ENCODE measurements at regions not wholly inside any gene's neighbourhood (a gene's known extent, or its start where the extent isn't known, plus 50 kb on each side); places are given as distances from the start of the nearest gene placed in this dataset.
"Not testable (repeated sequence)": the region's sequence is repeated elsewhere in the genome, so short reads cannot be mapped to it uniquely, and the experiment has no call there.

DNA sequence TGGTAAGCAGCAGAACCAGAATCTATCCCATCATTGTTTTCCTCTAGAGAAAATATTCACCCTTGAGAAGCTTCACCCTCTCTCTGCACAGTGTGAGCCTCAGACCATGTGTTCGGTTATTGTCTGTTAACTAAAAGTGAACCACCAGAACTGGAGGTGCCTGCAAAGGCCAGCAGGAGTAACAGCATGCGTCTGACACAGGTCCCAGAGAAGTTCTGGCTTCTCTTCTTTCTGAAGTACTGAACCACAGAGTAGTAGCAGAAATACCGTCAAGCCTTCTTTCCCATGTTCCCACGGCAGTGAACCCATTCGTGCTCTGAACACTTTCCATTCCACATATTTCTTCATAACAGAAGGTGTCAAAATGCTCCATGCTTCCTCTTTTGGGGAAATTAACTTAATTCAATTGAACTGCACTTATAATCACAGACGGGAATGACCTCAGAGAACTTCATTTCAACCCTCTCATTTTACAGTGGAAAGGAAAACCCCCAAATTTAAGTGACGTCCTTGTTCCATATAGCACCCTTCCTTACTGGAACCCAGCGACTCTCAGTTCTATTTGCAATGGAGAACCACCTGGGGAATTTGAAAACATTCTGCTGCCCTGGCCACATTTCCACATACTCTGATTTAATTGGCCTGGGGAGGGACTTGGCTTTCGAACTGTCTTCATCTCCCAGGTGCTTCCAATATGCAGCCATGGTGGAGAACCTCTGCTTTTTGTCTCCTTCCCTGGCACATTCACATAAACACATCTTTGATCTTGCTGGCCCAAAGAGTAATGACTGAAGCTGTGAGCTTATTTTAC, 519.1 kb downstream of the RNF144A start:
- peak; percentile 3 for DNase-seq

DNA sequence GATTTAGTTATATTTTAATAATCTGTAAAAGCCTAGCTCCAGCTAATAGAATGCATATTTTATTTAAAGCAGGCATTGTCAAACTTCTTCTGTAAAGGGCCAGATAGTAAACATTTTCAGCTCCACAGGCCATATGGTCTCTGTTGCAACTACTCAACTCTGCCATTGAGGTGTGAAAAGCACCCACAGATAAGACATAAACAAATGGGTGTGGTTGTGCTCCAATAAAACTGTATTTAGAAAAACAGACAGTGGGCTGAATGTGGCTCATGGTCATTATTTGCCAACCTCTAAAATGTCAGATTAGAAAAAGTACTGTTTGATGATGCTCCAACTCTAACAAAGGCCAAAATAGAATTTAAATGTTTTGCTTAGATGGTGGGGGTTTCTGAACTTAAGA, 519.9 kb downstream of the RNF144A start:
- DNase-seq = peak; percentile 31

GRCh38 chr2:7437716-7438632, 520.8 kb downstream of the RNF144A start:
- no peak for DNase-seq

- DNase-seq = peak; percentile 27
Measured at GRCh38 chr2:7438855-7439254, 521.6 kb downstream of the RNF144A start.

- DNase-seq = peak; percentile 16
Measured at GRCh38 chr2:7440977-7441376, 523.8 kb downstream of the RNF144A start.

- not testable (repeated sequence) for DNase-seq
Measured at GRCh38 chr2:7441841-7442240, 524.6 kb downstream of the RNF144A start.

DNA sequence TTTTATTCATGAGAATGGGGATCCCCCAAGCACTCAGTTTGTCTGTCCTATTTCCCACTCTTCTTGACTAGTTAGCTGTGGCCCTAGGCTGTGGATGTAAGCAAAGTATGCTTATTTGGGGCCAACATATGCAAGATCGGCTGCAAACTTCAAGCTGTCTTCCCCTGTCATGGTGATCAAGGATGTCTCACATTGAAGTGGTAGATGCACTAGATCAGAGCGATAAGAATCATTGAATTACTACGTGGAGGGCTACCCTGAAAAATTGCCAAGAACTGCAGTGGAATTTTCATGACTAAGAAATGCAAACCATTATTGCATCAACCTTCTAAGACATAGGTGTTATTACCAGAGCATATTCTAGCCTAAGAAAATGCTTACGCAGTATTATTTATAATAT, 527.4 kb downstream of the RNF144A start:
- no peak for DNase-seq

- no peak for DNase-seq
Measured at GRCh38 chr2:7448578-7449264, 531.5 kb downstream of the RNF144A start.

DNA sequence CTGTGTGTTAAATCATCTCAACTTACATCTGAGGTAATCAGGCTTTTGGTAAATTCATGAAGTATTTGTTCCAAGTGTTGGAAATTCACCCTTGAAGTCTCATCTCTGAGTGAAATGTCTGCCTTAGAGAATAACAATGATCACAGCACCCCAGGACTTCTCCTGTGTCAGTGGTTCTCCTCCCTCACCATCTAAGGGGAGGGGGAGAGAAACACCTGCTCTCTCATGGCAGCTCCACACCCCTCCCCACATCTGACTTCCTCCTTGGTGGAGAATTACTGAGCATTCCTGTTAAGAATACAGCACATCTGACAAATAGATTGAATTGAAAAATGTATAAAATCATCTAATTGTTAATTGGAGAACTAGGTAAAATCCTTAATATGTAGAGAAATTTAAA, 532.1 kb downstream of the RNF144A start:
- DNase-seq = no peak

DNA sequence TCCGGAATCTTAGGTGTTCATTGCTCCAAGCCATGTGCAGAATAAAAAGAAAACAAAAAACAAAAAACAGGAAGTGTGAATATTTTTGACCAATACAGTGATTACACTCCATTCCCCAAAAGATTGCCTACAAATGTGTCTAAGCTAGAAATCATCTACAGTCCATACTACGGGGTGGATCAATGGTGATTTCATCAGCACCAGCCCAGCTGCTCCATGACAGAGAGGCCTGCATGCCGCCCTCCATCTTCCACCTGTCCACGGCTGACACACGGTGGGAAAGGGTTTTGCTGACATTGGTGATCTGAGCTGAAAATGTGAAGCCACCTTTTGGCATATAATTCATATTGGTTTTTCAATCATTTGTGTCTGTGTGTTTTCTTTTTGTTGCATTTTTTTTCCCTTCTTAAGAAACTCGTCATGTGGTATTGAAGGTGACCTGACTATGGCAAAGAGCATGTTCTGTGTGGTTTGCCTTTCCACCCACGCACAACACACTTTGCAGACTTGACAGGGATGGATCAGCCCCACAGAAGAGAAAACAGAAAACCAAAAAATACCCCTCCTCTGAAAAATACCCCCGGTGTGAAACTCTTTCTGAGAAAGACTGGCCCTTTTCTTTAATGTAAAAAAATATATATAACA, 533.1 kb downstream of the RNF144A start:
- peak; percentile 55 for DNase-seq

DNA sequence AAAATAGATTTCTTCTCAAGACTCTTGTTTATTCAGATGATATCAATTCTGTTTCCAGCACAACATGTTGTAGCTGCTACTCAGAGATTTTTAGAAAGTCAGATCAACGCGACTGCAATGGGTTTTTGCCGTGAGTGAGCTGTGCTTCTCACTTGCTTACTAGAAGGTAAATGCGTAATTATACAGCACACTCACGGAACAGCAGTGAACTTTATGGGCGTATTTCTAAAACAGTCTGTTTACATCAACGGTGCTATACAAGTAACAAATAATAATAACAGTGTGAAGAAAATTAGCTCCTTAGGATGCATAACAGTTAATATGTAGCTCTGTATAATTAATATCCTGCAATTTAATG, 533.6 kb downstream of the RNF144A start:
- DNase-seq = no peak

- DNase-seq = peak; percentile 9
Measured at GRCh38 chr2:7452110-7452876, 535.1 kb downstream of the RNF144A start.

- DNase-seq = no peak
Measured at GRCh38 chr2:7454592-7454991, 537.4 kb downstream of the RNF144A start.

DNA sequence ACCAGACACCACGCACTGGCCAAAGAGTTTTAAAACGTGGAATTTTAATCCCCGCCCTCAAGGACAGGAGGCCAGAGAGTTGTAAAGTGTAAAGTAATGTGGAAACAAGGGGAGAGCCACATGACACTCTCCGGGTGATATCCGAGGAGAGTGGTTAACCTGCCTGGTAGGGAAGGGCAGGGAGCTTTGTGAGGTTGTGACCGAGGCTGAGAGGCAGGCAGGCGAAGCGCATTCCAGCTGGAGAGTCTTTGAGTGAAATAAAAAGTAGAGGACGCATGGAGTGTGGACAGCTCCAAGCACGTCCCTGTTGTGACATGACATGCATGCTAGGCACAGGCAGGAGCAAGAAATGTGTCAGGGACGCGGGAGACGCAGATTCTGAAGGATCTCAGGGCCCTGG, 539.5 kb downstream of the RNF144A start:
- DNase-seq = no peak

DNA sequence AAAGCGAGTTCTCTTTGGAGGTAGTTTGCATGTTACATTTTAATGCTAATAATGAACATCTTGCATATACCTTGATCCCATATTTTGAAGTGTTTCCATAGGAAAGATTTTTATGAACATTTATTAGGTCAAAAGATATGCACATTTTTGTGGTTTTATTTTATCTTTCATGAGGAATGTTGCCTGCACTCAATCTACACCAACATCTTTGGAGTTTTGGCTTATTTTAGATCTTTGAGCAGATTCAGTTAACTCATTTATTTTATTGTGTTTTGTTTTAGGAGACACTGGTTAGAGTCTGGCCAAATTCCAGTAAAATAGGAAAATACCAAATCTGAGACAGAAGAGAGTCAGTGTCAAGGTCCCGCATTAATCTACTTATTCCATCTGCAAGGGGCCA, 540.9 kb downstream of the RNF144A start:
- DNase-seq = no peak

DNA sequence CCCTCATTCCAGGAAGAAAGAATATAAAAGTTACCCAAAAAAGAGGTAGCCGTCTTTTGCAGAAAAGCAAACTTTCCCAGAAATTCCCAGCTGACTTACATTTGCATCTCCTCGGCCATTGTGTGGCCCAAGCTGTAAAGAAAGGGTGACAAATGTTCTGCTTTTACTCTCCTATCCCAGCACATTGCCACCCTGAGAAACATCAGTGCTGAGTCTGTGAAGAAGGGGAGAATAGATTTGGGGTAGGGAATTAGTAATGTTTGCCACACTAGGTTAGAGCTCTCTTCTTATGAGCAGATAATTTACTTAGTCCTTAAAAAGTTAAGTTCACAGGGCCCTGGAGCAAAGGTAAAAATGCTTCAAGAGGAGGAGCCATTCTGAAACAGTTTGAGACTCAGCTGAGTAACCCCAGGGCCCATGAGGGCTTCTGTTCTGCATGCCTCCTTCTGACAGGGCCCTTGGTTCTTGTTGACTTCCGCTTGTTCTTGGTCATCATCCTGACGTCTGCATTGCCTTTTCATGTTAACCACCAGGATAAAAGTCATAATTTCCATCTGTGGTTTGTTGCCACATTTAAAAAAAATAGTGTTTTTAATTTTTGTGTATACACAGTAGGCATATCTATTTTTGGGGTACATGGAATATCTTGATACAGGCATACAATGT, 550.7 kb downstream of the RNF144A start:
- DNase-seq = peak; percentile 64

- DNase-seq = no peak
Measured at GRCh38 chr2:7468448-7468828, 551.2 kb downstream of the RNF144A start.

- DNase-seq = no peak
Measured at GRCh38 chr2:7468955-7469354, 551.7 kb downstream of the RNF144A start.

DNA sequence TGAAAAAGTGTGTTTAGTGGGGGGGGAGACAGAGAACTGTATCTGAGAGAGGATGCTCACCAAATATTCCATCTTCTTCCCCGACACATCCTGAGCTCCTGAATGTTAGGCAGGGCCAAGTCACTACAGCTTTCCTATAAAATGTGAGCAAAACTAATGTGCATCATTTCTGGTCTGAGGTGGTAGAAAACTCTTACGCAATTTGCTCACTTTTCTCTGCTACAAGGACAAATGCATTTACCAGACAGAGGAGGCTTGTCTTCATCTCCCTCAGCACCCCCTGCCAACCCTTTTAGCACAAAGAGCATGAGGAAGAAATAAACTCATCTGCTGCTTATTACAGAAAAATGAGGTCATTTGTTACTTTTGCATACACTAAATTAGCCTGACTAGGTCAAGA, 554.0 kb downstream of the RNF144A start:
- no peak for DNase-seq

DNA sequence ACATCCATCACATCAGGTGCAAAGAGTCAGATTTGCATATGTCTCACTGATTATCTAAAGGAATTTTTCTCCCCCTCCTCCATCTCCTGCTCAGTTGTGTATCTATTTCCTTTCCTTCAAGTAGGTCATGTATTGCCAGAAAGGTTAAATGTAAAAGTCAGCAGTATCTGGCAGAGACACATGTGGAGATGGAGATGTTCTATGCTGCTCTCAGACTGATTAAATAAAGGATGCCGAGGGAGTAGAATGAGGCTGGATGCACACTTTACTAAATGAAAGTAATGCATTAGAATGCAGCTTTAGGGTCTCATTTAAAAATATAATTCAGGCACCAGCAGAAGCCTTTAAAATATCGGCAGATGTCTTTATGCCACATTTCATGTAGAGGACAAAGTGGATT, 555.3 kb downstream of the RNF144A start:
- no peak for DNase-seq

DNA sequence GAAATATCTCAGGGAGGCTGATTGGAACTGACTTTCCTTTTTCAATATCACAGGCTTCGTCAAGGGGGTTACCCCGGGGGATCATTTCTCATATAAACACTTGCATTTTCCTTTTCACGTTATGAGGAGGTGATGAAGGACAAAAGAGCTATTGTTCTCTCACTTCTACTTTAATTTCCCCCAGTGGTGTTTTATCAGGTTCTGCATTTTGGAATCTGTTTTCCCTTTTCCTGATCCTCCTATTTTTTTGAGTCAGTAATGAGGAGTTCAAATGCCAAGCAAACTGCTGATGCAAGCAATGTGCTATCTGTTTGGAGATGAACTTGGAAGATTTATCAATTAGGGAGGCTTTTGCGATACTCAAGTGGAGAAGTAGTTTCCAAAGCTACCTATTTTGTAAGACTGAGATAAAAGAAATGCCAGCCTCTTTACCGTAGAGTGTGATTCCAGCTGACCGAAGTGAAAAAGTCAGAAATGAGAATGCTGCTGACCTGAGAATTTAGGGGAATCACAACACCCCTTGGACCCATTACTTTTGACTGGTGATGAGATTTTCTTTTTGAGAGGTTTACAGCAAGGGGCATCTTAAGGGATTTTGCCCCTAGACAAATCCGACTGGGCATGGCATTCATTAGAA, 556.0 kb downstream of the RNF144A start:
- no peak for DNase-seq
